ENCODE measurements at regions not wholly inside any gene's neighbourhood (a gene's known extent, or its start where the extent isn't known, plus 50 kb on each side); places are given as distances from the start of the nearest gene placed in this dataset.
"Not testable (repeated sequence)": the region's sequence is repeated elsewhere in the genome, so short reads cannot be mapped to it uniquely, and the experiment has no call there.

DNA sequence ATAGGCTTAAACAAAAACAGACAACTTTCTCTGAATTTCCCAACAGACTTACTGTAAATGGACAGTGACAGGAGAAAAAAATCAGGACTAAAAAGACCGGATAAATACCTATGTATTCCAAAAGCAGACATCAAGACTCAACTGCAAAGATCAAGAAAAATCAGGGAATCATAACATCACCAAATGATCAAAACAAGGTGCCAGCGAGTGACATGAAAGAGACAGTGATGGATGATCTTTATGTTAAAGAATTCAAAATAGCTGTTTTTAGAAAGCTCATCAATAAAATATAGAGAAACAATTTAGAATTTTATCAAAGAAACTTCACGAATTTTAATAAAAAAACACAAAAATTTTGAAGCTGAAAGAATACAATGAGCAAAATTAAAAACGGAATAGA is 952.5 kb upstream of the ATXN7L3B start:
- H3K4me3 ChIP-seq (ENCODE audit: low read depth, low read length), result no peak overlapping the region
- H3K27ac ChIP-seq (ENCODE audit: low read depth, low read length), result no peak overlapping the region
- no peak overlapping the region for H3K9ac ChIP-seq (ENCODE audit: low read length)
- H3K27me3 ChIP-seq (ENCODE audit: control insufficient read depth, insufficient read depth, low read length), result no peaks in the 10 kb centered on the region
- no peaks in the 10 kb centered on the region for H3K4me1 ChIP-seq (ENCODE audit: control insufficient read depth, insufficient read depth, low read length)
- H3K36me3 ChIP-seq (ENCODE audit: control insufficient read depth, insufficient read depth, low read length), result no peaks in the 10 kb centered on the region
- no peaks in the 10 kb centered on the region for H3K9me3 ChIP-seq (ENCODE audit: control insufficient read depth, insufficient read depth, low read depth, low read length)

DNA sequence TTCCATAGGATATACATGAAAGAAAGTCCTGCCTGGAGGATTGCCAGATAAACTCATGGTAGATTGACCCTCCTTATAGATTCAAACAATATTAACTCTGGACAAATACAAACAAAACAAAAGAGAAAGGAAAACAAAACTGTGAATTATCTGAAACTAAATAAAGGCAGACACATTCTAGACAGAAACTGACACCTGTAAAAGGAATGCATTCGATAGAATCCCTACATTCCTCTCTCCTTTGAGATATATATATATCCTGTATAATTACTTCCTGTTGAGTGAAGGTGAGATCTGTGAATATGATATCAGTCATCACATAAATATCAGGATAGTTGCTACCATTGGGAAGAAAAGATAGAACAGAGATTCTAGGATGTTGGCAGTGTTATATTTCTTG is 948.4 kb upstream of the ATXN7L3B start:
- Histone ChIP-seq H3K4me1 (ENCODE audit: control insufficient read depth, insufficient read depth, low read length) (no peaks in the 10 kb centered on the region), H3K9me3 (ENCODE audit: control insufficient read depth, insufficient read depth, low read depth, low read length) (no peaks in the 10 kb centered on the region), H3K27ac (ENCODE audit: low read depth, low read length) (no peak overlapping the region), H3K36me3 (ENCODE audit: control insufficient read depth, insufficient read depth, low read length) (no peaks in the 10 kb centered on the region), H3K27me3 (ENCODE audit: control insufficient read depth, insufficient read depth, low read length) (no peaks in the 10 kb centered on the region), H3K4me3 (ENCODE audit: low read depth, low read length) (no peak overlapping the region), H3K9ac (ENCODE audit: low read length) (no peak overlapping the region)

GRCh38 chr12:73598626-73599025 is 939.0 kb upstream of the ATXN7L3B start:
- Histone ChIP-seq H3K4me1 (ENCODE audit: control insufficient read depth, insufficient read depth, low read length) (peaks cover 22% of the 10 kb centered on the region; the same call in 1 of the 2 replicates), H3K27ac (ENCODE audit: low read depth, low read length) (no peak overlapping the region), H3K9me3 (ENCODE audit: control insufficient read depth, insufficient read depth, low read depth, low read length) (no peaks in the 10 kb centered on the region), H3K4me3 (ENCODE audit: low read depth, low read length) (no peak overlapping the region), H3K9ac (ENCODE audit: low read length) (no peak overlapping the region), H3K36me3 (ENCODE audit: control insufficient read depth, insufficient read depth, low read length) (no peaks in the 10 kb centered on the region), H3K27me3 (ENCODE audit: control insufficient read depth, insufficient read depth, low read length) (no peaks in the 10 kb centered on the region)

DNA sequence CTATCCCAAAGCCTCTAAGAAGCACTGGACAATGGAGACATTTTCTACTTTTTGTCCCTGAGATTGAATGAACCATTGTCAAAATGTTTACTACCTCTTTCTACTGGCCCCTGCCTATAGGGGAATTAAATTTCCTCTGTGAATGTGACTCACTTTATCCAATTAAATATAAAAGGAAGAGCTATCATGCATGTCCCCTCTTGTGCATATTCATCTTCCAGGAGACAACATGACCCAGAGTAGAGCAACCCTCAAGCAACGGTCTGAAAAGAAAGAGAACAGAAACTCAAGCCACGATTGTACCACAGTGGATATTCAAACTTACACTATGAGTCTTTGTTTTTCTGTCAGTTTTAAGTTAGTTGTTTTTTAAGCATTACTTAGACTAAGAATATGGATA is 938.4 kb upstream of the ATXN7L3B start:
- Histone ChIP-seq H3K27ac (ENCODE audit: low read depth, low read length) (no peak overlapping the region), H3K36me3 (ENCODE audit: control insufficient read depth, insufficient read depth, low read length) (no peaks in the 10 kb centered on the region), H3K9ac (ENCODE audit: low read length) (no peak overlapping the region), H3K4me1 (ENCODE audit: control insufficient read depth, insufficient read depth, low read length) (peaks cover 22% of the 10 kb centered on the region; the same call in 1 of the 2 replicates), H3K4me3 (ENCODE audit: low read depth, low read length) (no peak overlapping the region), H3K9me3 (ENCODE audit: control insufficient read depth, insufficient read depth, low read depth, low read length) (no peaks in the 10 kb centered on the region), H3K27me3 (ENCODE audit: control insufficient read depth, insufficient read depth, low read length) (no peaks in the 10 kb centered on the region)

DNA sequence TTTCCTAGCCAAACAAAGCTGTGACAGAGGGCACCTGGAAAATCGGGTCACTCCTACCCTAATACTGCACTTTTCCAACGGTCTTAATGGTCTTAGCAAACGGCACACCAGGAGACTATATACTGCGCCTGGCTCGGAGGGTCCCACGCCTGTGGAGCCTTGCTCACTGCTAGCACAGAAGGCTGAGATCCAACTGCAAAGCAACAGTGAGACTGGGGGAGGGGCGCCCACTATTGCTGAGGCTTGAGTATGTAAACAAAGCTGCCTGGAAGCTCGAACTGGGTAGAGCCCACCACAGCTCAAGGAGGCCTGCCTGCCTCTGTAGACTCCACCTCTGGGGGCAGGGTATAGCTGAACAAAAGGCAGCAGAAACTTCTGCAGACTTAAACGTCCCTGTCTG is 931.7 kb upstream of the ATXN7L3B start:
- H3K36me3 ChIP-seq (ENCODE audit: control insufficient read depth, insufficient read depth, low read length); H3K4me3 ChIP-seq (ENCODE audit: low read depth, low read length); H3K9ac ChIP-seq (ENCODE audit: low read length); H3K27ac ChIP-seq (ENCODE audit: low read depth, low read length); H3K27me3 ChIP-seq (ENCODE audit: control insufficient read depth, insufficient read depth, low read length); H3K4me1 ChIP-seq (ENCODE audit: control insufficient read depth, insufficient read depth, low read length); H3K9me3 ChIP-seq (ENCODE audit: control insufficient read depth, insufficient read depth, low read depth, low read length): not testable (repeated sequence)

DNA sequence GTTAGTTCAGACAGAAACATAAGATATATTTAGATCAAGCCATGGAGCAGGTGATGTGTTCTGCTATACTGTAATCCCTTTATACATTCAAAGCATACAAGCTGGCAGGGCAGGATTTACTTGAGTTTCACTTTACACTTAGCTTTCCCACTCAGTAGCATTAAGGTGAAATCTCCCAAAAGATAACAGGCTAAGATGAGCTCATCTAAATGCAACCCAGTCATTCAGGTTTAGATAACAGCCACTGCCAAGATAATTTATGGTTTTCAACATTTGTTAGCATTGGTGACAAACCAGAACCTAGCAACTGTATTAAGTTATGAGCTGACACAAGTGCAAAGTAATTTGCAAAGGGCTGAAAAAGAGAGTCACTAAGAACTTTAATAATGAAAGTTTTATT is 925.1 kb upstream of the ATXN7L3B start:
- Histone ChIP-seq H3K9me3 (ENCODE audit: control insufficient read depth, insufficient read depth, low read depth, low read length) (0 out of 2 replicates have a peak, but pooled peaks cover 2% of the 10 kb centered on the region), H3K4me3 (ENCODE audit: low read depth, low read length) (no peak overlapping the region), H3K4me1 (ENCODE audit: control insufficient read depth, insufficient read depth, low read length) (no peaks in the 10 kb centered on the region; the same call in 1 of the 2 replicates), H3K27me3 (ENCODE audit: control insufficient read depth, insufficient read depth, low read length) (no peaks in the 10 kb centered on the region), H3K9ac (ENCODE audit: low read length) (no peak overlapping the region), H3K36me3 (ENCODE audit: control insufficient read depth, insufficient read depth, low read length) (no peaks in the 10 kb centered on the region), H3K27ac (ENCODE audit: low read depth, low read length) (no peak overlapping the region)

DNA sequence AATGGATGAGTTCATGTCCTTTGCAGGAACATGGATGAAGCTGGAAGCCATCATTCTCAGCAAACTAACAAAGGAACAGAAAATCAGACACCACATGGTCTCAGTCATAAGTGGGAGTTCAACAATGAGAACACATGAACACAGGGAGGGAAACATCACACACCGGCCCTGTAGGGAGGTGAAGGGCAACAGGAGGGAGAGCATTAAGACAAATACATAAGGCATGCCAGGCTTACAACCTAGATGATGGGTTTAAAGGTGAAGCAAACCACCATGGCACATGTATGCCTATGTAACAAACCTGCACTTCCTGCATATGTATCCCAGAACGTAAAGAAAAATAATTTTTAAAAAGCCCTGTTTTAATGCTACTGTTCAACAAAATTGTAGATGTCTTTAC is 914.2 kb upstream of the ATXN7L3B start:
- H3K4me3 ChIP-seq (ENCODE audit: low read depth, low read length), result no peak overlapping the region
- H3K27me3 ChIP-seq (ENCODE audit: control insufficient read depth, insufficient read depth, low read length), result no peaks in the 10 kb centered on the region
- no peak overlapping the region for H3K27ac ChIP-seq (ENCODE audit: low read depth, low read length)
- no peaks in the 10 kb centered on the region for H3K9me3 ChIP-seq (ENCODE audit: control insufficient read depth, insufficient read depth, low read depth, low read length)
- H3K36me3 ChIP-seq (ENCODE audit: control insufficient read depth, insufficient read depth, low read length), result no peaks in the 10 kb centered on the region
- H3K9ac ChIP-seq (ENCODE audit: low read length), result no peak overlapping the region
- H3K4me1 ChIP-seq (ENCODE audit: control insufficient read depth, insufficient read depth, low read length), result no peaks in the 10 kb centered on the region

DNA sequence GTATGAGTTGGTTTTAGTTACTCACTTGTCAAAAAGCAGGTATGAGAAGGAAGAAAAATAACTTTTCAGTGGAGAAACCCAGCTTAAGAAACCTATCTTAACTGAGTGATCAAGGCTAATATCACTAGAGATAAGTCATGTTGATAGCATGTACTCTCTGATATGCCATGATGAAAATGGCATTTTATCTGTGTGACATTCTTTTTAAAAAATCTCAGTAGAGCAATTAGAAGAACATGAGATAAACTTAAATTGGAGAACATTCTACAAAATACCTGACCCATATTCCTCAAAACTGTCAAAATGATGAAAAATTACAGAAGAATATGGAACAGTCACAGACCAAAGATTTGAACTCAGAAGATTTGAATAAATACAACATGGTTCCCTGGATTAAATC is 912.4 kb upstream of the ATXN7L3B start:
- no peaks in the 10 kb centered on the region for H3K27me3 ChIP-seq (ENCODE audit: control insufficient read depth, insufficient read depth, low read length)
- peaks cover 11% of the 10 kb centered on the region for H3K4me1 ChIP-seq (ENCODE audit: control insufficient read depth, insufficient read depth, low read length)
- H3K4me3 ChIP-seq (ENCODE audit: low read depth, low read length), result no peak overlapping the region
- H3K9ac ChIP-seq (ENCODE audit: low read length), result no peak overlapping the region
- no peaks in the 10 kb centered on the region for H3K9me3 ChIP-seq (ENCODE audit: control insufficient read depth, insufficient read depth, low read depth, low read length)
- no peaks in the 10 kb centered on the region for H3K36me3 ChIP-seq (ENCODE audit: control insufficient read depth, insufficient read depth, low read length)
- no peak overlapping the region for H3K27ac ChIP-seq (ENCODE audit: low read depth, low read length)

DNA sequence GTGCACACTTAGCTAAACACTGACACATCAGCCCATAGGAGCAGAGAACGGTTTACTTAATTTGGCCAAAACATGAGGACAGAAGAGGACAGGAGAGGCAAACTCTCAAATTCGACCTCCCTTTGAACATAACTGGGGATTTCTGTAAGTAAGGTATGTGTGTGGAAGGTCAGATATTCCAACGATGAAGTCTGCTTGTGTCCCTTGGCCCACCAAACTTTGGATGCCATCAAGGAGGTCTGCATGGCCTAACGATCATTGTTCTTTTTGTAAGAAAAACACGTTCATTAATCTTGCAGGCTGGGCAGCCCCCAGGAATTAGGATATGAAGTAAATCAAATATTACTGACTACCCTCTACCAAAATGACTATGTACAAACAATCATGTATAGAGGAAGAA is 908.5 kb upstream of the ATXN7L3B start:
- Histone ChIP-seq H3K36me3 (ENCODE audit: control insufficient read depth, insufficient read depth, low read length) (no peaks in the 10 kb centered on the region), H3K4me3 (ENCODE audit: low read depth, low read length) (no peak overlapping the region), H3K9ac (ENCODE audit: low read length) (no peak overlapping the region), H3K27ac (ENCODE audit: low read depth, low read length) (no peak overlapping the region), H3K9me3 (ENCODE audit: control insufficient read depth, insufficient read depth, low read depth, low read length) (no peaks in the 10 kb centered on the region), H3K4me1 (ENCODE audit: control insufficient read depth, insufficient read depth, low read length) (peaks cover 25% of the 10 kb centered on the region), H3K27me3 (ENCODE audit: control insufficient read depth, insufficient read depth, low read length) (no peaks in the 10 kb centered on the region)

DNA sequence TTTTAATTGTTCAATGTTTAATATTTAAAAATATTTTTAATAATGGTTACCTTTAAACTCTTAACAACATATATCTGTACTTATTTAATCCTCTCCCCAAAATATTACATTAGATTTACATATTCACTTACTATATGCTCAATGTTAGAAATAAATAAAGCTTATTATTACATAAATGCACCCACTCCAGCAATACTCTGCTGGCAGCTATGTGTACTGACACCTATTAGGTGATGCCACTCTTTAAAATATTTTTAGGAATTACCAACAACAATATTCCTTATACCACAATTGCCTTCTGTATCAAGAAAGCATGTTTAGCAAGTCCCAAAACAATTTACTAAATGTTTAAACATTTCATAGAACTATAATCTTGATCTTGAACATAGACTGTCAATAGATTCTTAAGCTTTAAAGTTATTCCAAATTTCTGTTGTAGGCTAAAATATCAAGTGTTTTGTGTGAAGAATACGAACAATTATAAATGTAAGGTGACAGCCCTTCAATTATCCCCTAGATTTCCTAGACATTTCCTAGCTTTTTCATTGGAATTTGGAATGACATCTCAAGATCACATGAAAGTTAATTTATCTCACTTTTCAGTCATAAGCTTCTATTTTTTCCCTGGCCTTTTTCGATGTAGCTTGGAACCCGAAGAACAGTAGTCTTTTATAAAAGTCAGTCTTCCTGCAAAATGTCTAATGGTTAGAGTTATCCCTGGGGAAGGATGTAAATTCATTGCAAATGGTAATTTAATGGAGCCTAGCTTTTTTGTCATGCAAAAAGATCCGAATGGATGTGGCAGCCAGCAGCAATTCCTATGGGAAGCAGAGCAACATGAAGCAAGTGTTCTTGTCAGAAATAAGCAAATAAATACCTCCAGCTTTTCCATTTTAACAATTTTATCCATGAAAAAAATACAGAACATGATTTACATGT is 907.5 kb upstream of the ATXN7L3B start:
- Histone ChIP-seq H3K9me3 (ENCODE audit: control insufficient read depth, insufficient read depth, low read depth, low read length) (no peaks in the 10 kb centered on the region), H3K4me3 (ENCODE audit: low read depth, low read length) (peak overlapping the region; percentile 16), H3K27ac (ENCODE audit: low read depth, low read length) (peak overlapping the region; percentile 55; the same call in 1 of the 2 replicates), H3K4me1 (ENCODE audit: control insufficient read depth, insufficient read depth, low read length) (peaks cover 25% of the 10 kb centered on the region), H3K27me3 (ENCODE audit: control insufficient read depth, insufficient read depth, low read length) (no peaks in the 10 kb centered on the region), H3K9ac (ENCODE audit: low read length) (no peak overlapping the region), H3K36me3 (ENCODE audit: control insufficient read depth, insufficient read depth, low read length) (no peaks in the 10 kb centered on the region)

DNA sequence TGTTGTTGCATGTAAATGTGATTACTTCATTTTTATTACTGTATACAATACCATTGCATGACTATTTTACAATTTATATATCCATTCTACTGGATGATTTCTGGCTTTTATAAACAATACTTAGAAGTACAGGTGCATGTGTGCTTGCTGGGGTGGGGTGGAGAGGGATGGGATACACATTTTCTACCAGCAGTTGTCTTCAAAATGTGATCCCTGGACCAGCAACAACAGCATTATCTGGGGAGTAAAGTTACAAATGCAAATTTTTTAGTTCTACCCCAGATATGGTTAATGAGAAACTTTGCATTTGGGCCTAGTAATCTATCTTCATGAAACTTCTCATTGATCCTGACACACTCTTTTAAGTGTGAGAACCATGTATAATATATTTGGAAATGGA is 905.4 kb upstream of the ATXN7L3B start:
- no peak overlapping the region for H3K4me3 ChIP-seq (ENCODE audit: low read depth, low read length)
- H3K27me3 ChIP-seq (ENCODE audit: control insufficient read depth, insufficient read depth, low read length), result no peaks in the 10 kb centered on the region
- no peaks in the 10 kb centered on the region for H3K9me3 ChIP-seq (ENCODE audit: control insufficient read depth, insufficient read depth, low read depth, low read length)
- H3K4me1 ChIP-seq (ENCODE audit: control insufficient read depth, insufficient read depth, low read length), result peaks cover 25% of the 10 kb centered on the region
- H3K36me3 ChIP-seq (ENCODE audit: control insufficient read depth, insufficient read depth, low read length), result no peaks in the 10 kb centered on the region
- no peak overlapping the region for H3K27ac ChIP-seq (ENCODE audit: low read depth, low read length)
- H3K9ac ChIP-seq (ENCODE audit: low read length), result no peak overlapping the region

All from HUES6 (cell line).